B cell (primary cell): ENCODE measurements at regions not wholly inside any gene's neighbourhood (a gene's known extent, or its start where the extent isn't known, plus 50 kb on each side); places are given as distances from the start of the nearest gene placed in this dataset.

Experiments
- ATAC-seq: fragments of 200-7000 bp; cut with Tn5 transposase; one replicate; pipeline ENCODE4 v1.10.0; 2021; ENCODE audit warnings: low read depth, mild to moderate bottlenecking, moderate number of reproducible peaks, moderate library complexity
- CTCF ChIA-PET: fragments of 350-600 bp; sonication (Branson Sonifier 250); formaldehyde crosslinking; loops from one replicate; lab custom pipeline; 2021; ENCODE audit warnings: antibody characterized with exemption, inconsistent platforms; lab: Charles Lee
- POLR2A ChIA-PET: fragments of 350-600 bp; sonication (Branson Sonifier 250); formaldehyde crosslinking; loops from one replicate; lab custom pipeline; 2021; ENCODE audit warnings: antibody characterized with exemption; lab: Charles Lee
- DNase-seq: peaks from one replicate; pipeline ENCODE4 v3.0.0; 2013
- H2AFZ ChIP-seq: 2 replicates; pipeline ENCODE4 v1.6.1; 2012; ENCODE audit warnings: mild to moderate bottlenecking, low read depth, low read length; ENCODE audit not compliant: insufficient read depth, poor library complexity, severe bottlenecking
- H3K27ac ChIP-seq, 2 donors: 1 replicate in 1 of 2; 2 replicates in 1 of 2; pipeline ENCODE4 v1.5.1; 2012 to 2013; ENCODE audit warnings: low read length in 2 of 2, mild to moderate bottlenecking in 2 of 2, moderate library complexity in 1 of 2
- H3K27me3 ChIP-seq, 4 experiments: fragments of 200-600 bp in 1 of 4; sonication (generic) in 1 of 4; replicated peaks in 1 of 4; 1 replicate in 2 of 4; 2 replicates in 2 of 4; pipeline versions ENCODE4 v1.6.1 to v1.7.0; 2013 to 2016; ENCODE audit warnings: low read length in 3 of 4, mild to moderate bottlenecking in 2 of 4, mixed read lengths in 1 of 4, moderate library complexity in 1 of 4; ENCODE audit not compliant: insufficient read depth in 4 of 4, control insufficient read depth in 3 of 4; ENCODE audit errors: control extremely low read depth in 1 of 4
- H3K36me3 ChIP-seq, 2 experiments: replicated peaks in 1 of 2; 1 replicate in 1 of 2; 2 replicates in 1 of 2; pipeline versions ENCODE4 v1.6.1 to v1.7.1; 2013; ENCODE audit warnings: low read length in 1 of 2; ENCODE audit not compliant: insufficient read depth in 2 of 2, control insufficient read depth in 1 of 2; ENCODE audit errors: control extremely low read depth in 1 of 2, extremely low read depth in 1 of 2
- H3K4me1 ChIP-seq, 2 donors: fragments of 200-600 bp in 1 of 2; sonication (generic) in 1 of 2; 1 replicate in 1 of 2; 2 replicates in 1 of 2; pipeline versions ENCODE4 v1.5.1 to v1.6.1; 2013 to 2017; ENCODE audit warnings: low read length in 2 of 2; ENCODE audit not compliant: control insufficient read depth in 2 of 2, insufficient read depth in 2 of 2
- H3K4me2 ChIP-seq: replicated peaks from 2 replicates; pipeline ENCODE3; 2012; ENCODE audit warnings: mild to moderate bottlenecking, low read depth, low read length; ENCODE audit not compliant: poor library complexity, severe bottlenecking
- H3K4me3 ChIP-seq, 5 experiments: fragments of 200-600 bp in 1 of 5; sonication (generic) in 1 of 5; 1 replicate in 3 of 5; 2 replicates in 2 of 5; pipeline versions ENCODE4 v1.5.1 to v1.7.0; 2011 to 2016; ENCODE audit warnings: low read length in 4 of 5, mild to moderate bottlenecking in 4 of 5, low read depth in 2 of 5, control low read depth in 1 of 5, moderate library complexity in 1 of 5; ENCODE audit not compliant: insufficient read depth in 1 of 5; ENCODE audit errors: control extremely low read depth in 1 of 5, extremely low read depth in 1 of 5
- H3K79me2 ChIP-seq: fragments of 200-600 bp; sonication (generic); one replicate; pipeline ENCODE4 v1.6.0; 2016; ENCODE audit warnings: low read length; ENCODE audit not compliant: control insufficient read depth, insufficient read depth
- H3K9ac ChIP-seq: fragments of 200-600 bp; sonication (generic); 2 replicates; pipeline ENCODE4 v1.6.1; 2017; ENCODE audit warnings: mild to moderate bottlenecking, low read length, moderate library complexity
- H3K9me3 ChIP-seq, 3 donors: one replicate each; pipeline versions ENCODE4 v1.6.1 to v1.7.1; 2013; ENCODE audit warnings: low read length in 2 of 3; ENCODE audit not compliant: control insufficient read depth in 2 of 3, insufficient read depth in 1 of 3; ENCODE audit errors: control extremely low read depth in 1 of 3
- H4K20me1 ChIP-seq: 2 replicates; pipeline ENCODE4 v1.6.0; 2012; ENCODE audit warnings: mild to moderate bottlenecking, low read length; ENCODE audit not compliant: insufficient read depth, control insufficient read depth, poor library complexity, severe bottlenecking
- H3K27ac Mint-ChIP-seq: one replicate; pipeline ENCODE4 v1.8.0; 2021; ENCODE audit warnings: mixed read lengths
- H3K27me3 Mint-ChIP-seq: one replicate; pipeline ENCODE4 v1.8.0; 2021; ENCODE audit warnings: mixed read lengths
- H3K4me1 Mint-ChIP-seq: one replicate; pipeline ENCODE4 v1.8.0; 2021; ENCODE audit warnings: mixed read lengths
- H3K4me3 Mint-ChIP-seq: one replicate; pipeline ENCODE4 v1.8.0; 2021; ENCODE audit warnings: mixed read lengths
- H3K9me3 Mint-ChIP-seq: one replicate; pipeline ENCODE4 v1.8.0; 2022; ENCODE audit warnings: mixed read lengths; ENCODE audit not compliant: insufficient read depth
- EZH2 ChIP-seq: IDR thresholded peaks from 2 replicates; pipeline ENCODE4 v1.6.1; 2012; ENCODE audit warnings: borderline replicate concordance, low read depth, mild to moderate bottlenecking, moderate library complexity, low read length; ENCODE audit not compliant: insufficient read depth, poor library complexity, severe bottlenecking
- WGBS: methylation state at CpG from one replicate; pipeline ENCODE4 v1.1.5; 2013; ENCODE audit warnings: missing lambda C conversion rate; ENCODE audit not compliant: insufficient coverage; 5-methylcytosine and 5-hydroxymethylcytosine counted together
- intact Hi-C: fragments of 100-400 bp; cut with micrococcal nuclease; formaldehyde crosslinking; loops from one replicate; pipeline ENCODE4 v1.10.0; 2022
- TF ChIP-seq, protein P1 (sequence below): fragments of 200-600 bp; IDR thresholded peaks from one replicate; pipeline ENCODE4 v1.8.0; 2022; ENCODE audit warnings: antibody characterized with exemption, mild to moderate bottlenecking

DNA sequence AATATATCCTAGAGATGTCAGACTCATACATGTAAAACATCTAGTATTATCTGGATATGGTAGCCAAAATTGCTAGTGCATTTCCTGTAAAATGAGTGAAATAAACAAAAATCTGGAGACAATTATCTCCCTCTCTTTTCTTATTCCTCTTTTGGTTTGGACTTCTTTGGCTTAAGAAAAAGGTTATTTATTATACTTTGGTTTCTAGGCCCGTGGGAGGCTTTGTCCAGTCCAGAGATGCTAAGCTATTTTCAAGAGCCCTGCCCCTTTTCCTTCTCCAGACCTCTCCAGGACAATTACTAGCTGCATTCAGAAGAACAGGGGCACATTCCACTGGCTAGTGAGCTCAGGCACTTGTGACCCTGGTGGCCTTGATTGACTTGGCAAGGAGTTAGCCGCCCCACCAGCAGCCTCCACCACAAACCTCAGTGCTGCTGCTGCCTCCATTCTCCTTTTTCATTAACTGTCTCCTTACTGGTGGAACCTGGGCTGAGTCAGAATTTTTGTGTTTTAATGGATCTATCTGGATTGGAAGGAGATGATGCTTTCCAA, 747.3 kb upstream of the TENM4 start:
- Histone ChIP-seq H3K9me3 (no peaks in the 10 kb centered on the region), H3K9ac (no peak overlapping the region), H3K4me1 (no peaks in the 10 kb centered on the region), H3K27me3 (no peaks in the 10 kb centered on the region), H3K4me2 (no peak overlapping the region), H4K20me1 (no peaks in the 10 kb centered on the region), H3K36me3 (no peaks in the 10 kb centered on the region), H3K27ac (no peak overlapping the region), H3K79me2 (no peaks in the 10 kb centered on the region), H2AFZ (no peak overlapping the region), H3K4me3 (no peak overlapping the region)
- H3K9me3 Mint-ChIP-seq, result no peaks in the 10 kb centered on the region
- no peaks in the 10 kb centered on the region for H3K4me1 Mint-ChIP-seq
- intact Hi-C loops, result no loop called here
- ATAC-seq (no peak), DNase-seq (no peak)
- H3K27me3 Mint-ChIP-seq, result no peaks in the 10 kb centered on the region
- H3K4me3 Mint-ChIP-seq, result no peak overlapping the region
- ChIA-PET POLR2A (no interaction called here), CTCF (no interaction called here)
- no peak overlapping the region for H3K27ac Mint-ChIP-seq
- WGBS, result 83% methylated on average over 1 of the region's 2 CpGs
- TF ChIP-seq, protein P1, sequence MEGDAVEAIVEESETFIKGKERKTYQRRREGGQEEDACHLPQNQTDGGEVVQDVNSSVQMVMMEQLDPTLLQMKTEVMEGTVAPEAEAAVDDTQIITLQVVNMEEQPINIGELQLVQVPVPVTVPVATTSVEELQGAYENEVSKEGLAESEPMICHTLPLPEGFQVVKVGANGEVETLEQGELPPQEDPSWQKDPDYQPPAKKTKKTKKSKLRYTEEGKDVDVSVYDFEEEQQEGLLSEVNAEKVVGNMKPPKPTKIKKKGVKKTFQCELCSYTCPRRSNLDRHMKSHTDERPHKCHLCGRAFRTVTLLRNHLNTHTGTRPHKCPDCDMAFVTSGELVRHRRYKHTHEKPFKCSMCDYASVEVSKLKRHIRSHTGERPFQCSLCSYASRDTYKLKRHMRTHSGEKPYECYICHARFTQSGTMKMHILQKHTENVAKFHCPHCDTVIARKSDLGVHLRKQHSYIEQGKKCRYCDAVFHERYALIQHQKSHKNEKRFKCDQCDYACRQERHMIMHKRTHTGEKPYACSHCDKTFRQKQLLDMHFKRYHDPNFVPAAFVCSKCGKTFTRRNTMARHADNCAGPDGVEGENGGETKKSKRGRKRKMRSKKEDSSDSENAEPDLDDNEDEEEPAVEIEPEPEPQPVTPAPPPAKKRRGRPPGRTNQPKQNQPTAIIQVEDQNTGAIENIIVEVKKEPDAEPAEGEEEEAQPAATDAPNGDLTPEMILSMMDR, result no peak
- TF ChIP-seq EZH2, result no peak

DNA sequence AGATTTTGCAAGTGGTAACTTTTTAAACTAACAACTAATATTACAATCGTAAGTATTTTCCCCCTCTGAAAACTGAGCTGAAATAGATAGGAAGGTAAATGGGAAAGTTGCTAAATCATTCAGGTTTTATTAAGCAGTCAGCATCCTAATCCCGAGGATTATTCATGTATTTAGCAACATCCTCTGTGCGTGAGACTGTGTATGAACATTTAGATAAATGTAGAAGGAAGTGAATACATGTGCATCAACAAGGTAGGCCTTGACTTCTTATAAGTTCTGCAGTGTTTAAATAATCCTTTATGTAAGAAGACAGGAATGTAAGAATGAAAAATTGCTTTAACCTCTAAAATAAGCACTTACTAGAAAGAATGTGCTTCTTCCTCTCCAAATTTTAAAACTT, 745.9 kb upstream of the TENM4 start:
- ChIA-PET CTCF (no interaction called here), POLR2A (no interaction called here)
- H3K27ac Mint-ChIP-seq, result no peak overlapping the region
- no peak overlapping the region for H2AFZ ChIP-seq
- H3K9me3 ChIP-seq, result peaks cover 0 to 3% (median 0%) of the 10 kb centered on the region in 3 donors
- H3K36me3 ChIP-seq, result no peaks in the 10 kb centered on the region
- no peaks in the 10 kb centered on the region for H3K4me1 Mint-ChIP-seq
- no peak overlapping the region for H3K4me3 ChIP-seq
- no peaks in the 10 kb centered on the region for H3K27me3 Mint-ChIP-seq
- H3K4me1 ChIP-seq, result no peaks in the 10 kb centered on the region
- H3K27me3 ChIP-seq, result no peaks in the 10 kb centered on the region
- WGBS, result no CpG with 5 or more reads among the region's 3 CpGs
- H3K27ac ChIP-seq, result no peak overlapping the region
- no peaks in the 10 kb centered on the region for H3K9me3 Mint-ChIP-seq
- H3K79me2 ChIP-seq, result no peaks in the 10 kb centered on the region
- TF ChIP-seq EZH2, result no peak
- TF ChIP-seq, protein P1, result no peak
- no peak overlapping the region for H3K4me2 ChIP-seq
- intact Hi-C loops, result no loop called here
- no peak overlapping the region for H3K9ac ChIP-seq
- DNase-seq, result no peak
- no peak overlapping the region for H3K4me3 Mint-ChIP-seq
- no peak for ATAC-seq
- no peaks in the 10 kb centered on the region for H4K20me1 ChIP-seq
